HG03460 (cell line): ENCODE measurements at regions not wholly inside any gene's neighbourhood (a gene's known extent, or its start where the extent isn't known, plus 50 kb on each side); places are given as distances from the start of the nearest gene placed in this dataset.
"Not testable (repeated sequence)": the region's sequence is repeated elsewhere in the genome, so short reads cannot be mapped to it uniquely, and the experiment has no call there.

ENCODE experiments used
- ATAC-seq: cut with Tn5 transposase; IDR thresholded peaks from one replicate; pipeline ENCODE4 v1.9.1; 2021; ENCODE audit not compliant: unreplicated experiment

DNA sequence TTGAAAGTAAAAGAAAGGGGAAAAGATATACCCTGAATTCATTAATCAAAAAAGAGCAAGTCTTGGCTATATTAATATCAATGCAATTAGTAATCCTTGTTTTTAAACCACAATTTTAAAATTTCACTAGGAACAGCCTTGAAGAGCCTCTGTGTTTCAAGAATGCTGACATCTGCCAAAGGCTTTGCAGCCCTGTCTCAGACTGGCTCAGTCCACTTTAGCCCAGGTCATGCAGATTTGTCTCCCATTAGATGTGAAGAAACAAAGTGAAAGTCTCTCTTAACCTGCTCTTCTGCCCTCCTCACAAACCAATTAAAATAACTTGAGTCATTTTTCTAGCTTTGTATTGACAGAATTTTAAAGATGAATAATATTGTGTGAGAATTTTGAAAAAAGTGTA is 102.7 kb upstream of the CARMIL1 start:
- no peak for ATAC-seq

DNA sequence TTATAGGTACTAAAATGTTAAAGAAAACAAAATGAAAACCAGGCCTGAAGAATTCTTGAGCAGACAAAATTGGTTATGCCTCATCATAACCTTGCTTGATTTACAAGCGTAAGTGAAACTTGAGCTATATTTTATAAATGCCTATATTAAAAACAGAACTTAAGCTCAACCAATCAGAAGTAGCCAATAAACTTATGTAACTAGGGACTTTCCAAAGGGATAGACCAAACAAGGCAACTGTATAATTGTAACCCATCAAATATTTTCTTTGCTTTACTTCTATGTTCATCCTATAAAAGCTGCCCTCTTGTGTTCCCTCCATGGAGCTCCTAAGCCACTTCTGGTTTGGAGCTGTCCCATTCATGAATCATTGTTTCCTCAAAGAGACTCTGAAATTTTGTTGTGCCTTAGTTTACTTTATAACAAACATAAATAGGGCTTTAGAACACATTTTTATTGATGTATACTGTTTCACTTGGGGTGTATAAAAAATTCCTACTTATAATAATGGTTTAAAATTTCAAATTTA is 101.6 kb upstream of the CARMIL1 start:
- ATAC-seq = no peak

DNA sequence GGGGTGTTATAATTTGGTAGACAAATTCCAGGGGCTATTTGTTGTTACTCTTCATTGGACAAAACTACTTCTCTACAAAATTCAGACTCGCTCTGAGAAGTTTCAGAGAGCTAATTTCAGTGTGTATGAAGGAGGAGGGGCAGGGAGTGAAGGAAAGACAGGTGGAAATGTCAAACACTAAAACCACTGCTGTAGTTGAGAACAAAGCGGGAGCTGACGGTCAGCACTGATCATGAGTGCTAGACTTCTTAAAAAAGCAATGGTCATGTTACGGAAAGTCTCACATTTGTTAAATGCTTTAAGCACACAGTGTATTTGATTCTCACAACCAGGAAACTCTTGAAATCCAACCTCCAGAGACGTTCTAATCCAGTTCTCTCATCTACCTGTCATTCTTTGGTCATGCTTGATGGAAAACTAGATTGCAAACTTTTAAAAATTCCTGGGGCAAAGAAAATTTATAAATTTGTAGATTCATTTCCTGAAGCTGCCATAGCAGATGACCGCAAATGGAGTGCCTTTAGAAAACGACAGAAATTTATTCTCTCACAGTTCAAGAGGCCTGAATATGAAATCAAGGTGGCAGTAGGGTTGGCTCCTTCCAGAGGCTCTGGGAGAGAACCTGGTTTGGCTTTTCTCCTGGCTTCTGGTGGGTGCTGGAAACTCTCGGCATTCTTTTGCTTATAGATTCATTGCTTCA is 100.7 kb upstream of the CARMIL1 start:
- ATAC-seq = no peak

DNA sequence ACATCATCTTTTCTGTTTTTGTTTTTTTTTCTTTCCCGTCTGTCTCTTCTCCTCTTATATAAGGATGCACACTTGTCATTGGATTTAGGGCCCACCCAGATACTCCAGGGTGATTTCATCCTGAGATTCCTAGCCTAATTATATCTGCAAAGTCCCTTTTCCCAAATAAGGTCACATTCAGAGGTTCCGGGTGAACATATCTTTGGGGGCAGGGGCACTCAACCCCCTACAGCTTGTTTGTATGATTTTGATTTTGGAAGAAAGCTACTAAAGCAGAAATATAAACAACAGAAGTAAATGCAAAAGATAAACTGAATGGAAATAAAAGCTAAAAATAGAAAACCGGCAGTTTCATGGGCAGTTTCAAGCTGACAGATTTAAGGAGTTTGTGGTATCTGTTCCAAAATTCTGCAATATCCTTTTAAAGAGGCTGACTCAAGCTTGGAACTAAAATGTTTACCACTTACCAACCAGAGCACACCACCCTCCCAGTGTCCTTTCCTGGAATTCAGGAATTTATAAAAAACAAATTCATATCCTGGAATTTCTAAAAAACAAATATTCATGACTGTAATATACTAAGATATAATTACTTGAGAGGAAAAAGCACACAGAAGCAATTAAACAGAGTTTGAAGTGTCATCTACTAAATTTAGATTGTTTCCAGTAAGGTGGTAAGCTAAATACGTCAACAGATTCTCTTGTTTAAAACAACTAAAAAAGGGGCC is 100.0 kb upstream of the CARMIL1 start:
- ATAC-seq = no peak

DNA sequence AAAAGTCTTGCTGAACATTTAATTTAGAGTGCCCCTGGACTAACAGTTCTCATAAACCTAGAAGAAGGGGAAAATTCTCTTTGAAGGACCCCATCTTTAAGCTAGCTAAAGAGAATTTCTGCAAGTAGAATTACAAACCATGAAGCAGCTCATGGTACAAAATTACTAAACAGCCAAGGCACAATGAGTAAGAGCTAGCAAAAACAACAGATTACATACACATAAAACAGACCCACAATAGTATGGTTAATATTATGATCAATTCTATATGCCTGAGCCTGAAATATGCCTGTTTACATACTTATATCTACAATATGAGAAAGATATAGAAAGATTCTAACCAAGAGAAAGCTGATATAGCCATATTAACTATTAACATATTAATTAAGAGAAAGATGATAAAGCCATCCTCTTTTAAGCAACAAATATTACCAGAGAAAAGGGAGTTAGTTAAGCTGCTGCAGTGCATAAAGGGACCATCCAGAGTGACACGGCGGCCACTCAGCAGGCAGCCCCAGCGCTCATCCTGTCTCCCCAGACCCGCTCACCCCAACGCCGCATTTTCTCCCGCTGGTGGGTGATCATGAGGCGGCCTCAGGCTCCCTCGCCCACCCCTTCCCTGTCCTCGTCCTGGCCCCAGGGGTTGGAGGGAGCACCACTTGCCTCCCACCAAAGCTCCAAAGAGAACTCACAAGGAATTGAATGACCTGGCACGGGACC is 98.4 kb upstream of the CARMIL1 start:
- no peak for ATAC-seq

DNA sequence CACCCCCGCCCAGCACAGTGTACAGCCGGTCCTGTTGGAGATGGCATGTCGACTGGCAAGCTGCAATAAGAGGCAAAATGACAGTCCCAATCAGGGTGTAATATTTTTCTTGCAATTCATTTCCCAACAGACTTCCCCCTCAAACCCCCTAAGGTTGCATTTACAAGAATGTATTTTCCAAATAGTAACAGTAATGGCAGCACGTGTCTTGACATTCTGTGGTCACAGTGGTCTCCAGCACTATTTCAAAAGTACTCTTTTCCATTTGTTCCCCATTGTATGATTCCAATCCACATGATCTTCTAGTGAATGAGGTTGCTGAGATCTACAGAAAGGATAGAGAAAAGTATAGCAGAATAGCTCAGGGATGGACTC is 97.8 kb upstream of the CARMIL1 start:
- no peak for ATAC-seq

DNA sequence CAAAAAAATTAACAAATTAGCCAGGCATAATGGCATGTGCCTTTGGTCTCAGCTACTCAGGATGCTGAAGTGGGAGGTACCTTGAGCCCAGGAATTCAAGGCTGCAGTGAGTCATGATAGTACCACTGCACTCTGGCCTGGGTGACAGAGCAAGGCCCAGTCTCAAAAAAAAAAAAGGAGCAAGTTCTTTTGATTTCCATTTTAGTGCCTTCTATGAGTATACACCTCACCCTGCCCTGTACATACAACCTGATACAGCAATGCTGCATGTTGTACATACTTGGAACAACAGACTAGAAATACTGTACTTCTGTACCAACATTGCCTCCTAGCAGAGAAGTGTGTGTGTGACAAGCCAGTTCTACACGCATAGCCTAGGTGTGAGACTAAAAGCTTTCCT is 97.3 kb upstream of the CARMIL1 start:
- ATAC-seq = no peak

DNA sequence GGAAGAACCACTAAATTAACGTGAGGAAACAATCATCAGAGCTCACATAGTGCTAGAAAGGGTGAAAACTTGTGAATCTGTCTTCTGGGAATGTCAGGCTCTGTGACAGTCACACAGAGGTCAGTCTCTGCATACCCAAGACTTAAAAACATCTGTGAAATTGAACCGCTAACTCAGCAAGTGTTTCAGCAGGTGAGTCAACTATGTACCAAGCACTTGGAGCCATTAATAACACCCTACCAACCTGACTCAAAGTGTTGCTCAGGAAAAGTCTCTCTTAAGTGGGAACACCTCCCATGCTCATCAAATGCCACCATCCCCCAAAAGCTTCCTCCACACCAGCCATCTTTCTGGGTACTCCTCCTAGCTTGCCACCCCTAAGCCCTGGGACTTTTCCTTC is 92.3 kb upstream of the CARMIL1 start:
- no peak for ATAC-seq

DNA sequence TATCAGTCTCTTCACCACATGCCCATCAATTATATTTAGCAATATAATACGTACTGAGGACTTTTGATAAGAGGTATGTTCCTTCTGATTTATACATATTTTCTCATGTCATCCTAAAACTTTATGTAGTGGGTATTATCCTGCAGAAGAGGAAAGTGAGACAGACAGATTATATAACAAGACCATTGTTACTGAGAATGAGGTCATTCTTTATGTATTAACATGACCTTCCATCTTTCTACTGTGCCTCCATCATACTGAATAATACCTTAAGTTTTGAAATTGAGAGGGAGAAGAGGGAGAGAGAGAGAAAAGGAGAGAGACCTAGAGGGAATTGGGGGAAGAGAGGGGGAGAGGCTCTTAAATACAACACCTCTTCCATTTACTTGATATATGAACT is 90.9 kb upstream of the CARMIL1 start:
- ATAC-seq = no peak

DNA sequence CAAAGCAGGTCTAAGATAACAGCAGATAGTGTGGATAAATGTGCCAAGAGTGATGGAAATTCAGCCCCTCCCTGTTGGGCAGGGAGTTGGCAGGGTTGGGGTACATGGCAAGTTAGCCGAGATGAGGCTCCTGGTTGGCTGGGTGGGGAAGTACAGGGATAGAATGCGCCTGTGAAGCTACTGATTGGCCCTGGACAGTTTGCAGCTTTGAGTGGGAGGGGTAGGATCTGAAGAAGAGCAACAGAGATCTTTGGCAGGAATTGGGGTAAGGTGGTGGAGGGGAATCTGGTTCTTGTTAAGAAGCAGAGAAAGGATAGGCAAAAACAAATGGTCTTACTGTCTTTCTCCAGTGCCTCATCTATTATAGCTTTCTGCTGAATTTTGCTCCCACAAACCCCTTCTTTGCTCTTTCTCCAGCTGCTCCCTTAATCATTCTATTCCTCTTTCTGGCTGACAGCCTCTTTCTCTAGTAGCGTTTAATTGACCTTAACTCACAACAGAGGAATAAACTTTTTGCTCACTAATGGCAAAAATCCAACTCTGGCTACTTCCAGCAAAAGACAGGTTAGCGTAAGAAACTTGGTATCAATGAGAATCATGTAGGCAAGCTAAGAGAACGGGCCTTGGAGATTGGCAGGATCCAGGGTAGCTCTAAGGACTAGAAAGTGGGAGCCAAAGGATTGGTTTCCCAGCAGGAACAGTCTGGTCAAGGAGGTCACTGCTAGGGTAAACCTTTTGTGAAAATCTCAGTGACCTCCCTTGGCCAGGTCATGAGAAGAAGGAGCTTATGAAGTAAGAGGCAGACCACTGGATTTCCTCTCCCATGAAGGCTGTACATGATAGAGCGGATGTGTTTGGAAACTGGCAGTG is 86.3 kb upstream of the CARMIL1 start:
- no peak for ATAC-seq

DNA sequence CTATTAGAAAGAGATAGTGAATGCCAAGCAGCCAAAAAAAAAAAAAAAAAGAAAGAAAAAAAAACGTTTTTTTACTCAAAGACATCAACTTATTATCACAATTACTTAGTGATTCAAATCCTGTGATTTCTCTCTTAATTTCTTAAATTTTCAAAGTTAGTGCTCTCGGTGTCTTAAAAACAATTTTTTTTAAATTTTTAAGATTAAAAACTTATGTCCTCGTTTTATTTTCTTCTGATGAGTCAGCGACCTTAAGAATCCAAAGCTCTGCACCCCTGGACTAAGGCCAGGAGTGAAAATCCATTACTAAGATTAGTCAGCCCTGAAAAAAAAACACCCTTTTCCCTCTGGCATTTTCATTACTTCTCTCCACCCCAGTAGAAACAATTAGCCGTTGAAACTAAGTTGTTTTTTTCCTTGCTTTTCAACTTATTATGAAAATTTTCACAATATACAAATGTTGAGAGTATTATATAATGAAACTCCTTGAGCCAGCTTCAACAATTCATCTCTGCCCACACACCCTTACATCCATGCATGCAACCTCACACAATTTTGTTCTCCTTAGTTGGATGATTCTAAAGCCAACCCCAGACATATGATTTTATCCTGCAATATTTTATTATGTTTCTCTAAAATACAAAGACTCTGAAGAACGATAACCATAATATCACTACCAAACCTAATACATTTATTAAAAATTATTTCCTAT is 85.6 kb upstream of the CARMIL1 start:
- no peak for ATAC-seq

DNA sequence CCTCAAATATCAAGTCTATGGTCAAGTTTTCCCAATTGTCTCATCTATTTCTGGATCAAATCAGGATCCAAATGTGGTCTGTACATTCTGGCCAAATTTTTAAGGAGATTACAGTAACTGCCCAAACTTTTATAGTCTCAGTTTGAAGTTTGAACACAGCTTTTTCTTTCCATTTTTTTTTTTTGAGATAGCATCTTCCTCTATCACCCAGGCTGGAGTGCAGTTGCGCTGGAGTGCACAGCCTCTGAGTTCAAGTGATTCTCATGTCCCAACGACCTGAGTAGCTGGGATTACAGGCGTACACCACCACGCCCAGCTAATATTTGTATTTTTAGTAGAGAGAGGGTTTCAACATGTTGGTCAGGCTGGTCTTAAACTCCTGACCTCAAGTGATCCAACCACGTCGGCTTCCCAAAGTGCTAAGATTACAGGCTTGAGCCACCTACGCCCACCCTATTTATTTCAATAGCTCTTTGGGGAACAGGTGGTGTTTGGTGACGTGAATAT is 84.9 kb upstream of the CARMIL1 start:
- ATAC-seq = no peak

DNA sequence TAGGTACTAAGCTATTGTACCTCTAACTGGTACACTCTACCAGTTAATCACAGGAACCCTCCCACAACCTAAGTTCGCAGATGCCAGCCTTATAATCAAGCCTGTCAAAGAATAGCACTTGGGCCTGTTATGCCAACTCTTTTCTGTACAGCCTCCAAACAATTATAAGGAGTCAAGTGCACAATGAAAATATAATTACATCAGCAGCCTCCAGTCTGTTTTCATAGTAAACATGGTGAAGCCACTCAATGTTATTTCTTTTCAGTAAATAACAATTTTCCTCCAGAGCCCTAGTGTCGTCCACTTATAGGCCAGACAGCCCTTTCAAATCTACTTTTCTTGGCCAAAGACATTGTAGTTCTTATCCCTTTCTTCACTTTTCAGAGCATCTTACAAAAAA is 82.7 kb upstream of the CARMIL1 start:
- ATAC-seq = no peak

DNA sequence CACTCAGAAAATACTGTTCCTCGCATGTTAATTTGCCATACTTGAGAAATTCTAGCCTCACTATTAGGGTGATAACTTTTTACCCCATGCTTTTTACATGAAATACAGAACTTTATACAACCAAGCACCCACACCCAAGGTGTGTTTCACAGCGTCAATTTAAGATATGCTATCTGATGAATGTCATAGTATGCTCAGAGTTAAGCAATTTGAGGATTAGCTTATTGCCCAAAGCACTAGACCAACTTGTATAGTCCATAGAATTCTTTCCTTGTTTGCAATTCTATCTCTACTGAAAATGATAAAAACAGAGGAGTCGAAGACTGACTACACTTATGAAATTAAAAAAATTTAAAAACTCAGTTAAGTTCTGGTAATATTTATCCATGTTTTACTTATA is 82.1 kb upstream of the CARMIL1 start:
- no peak for ATAC-seq

DNA sequence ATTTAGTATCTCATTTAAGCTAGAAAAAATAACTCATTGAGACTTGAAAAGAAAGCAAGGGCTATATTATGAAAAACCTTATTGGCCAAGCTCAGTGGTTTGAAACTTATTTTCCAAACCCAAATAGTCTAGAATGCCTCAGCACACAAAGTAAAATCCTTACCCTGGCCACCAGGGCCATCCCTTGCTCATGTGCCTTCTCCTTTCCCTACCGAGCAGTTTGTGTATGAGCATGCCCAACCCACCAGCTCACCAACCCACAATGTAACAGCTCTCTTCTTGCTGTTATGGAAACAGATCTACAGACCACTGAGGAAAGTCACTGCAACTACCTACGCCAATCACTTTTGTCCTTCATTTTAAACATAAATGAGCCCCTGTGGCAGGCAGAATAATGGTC is 79.6 kb upstream of the CARMIL1 start:
- ATAC-seq = no peak

DNA sequence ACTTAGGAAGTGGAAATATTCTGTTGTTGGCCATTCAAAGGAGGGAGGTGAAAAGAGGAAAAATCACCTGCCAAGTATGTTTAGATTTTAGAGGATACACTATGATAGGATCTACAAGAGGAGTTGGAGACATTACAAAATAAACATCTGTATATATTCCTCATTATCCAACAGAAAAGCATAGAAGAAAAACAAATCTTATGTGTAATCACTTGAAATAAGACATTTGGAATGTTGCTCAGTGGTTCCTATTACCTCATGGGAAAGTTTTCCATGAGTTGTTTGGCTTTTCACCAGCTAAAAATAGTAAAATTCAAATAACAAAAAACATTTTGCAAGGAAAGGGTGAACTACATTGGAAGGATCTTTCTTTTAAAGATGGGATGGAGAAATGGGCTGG is 76.7 kb upstream of the CARMIL1 start:
- no peak for ATAC-seq

DNA sequence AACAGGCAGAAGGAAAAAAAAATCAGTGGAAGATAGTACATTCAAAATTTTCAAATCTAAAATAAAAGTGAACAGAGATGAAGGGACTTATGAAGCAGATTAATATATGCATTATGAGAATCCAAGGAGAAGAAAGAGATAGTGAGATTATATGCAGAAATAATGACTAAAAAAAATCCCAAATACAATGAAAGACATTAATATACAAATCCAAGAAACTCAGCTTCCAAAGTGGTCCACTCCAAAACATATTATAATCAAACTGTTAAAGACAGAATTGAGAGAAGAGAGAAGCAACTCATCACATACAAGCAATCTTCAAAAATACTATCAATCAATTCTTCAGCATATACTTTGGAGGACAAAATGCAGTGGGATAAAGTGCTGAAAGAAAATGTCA is 73.5 kb upstream of the CARMIL1 start:
- no peak for ATAC-seq

DNA sequence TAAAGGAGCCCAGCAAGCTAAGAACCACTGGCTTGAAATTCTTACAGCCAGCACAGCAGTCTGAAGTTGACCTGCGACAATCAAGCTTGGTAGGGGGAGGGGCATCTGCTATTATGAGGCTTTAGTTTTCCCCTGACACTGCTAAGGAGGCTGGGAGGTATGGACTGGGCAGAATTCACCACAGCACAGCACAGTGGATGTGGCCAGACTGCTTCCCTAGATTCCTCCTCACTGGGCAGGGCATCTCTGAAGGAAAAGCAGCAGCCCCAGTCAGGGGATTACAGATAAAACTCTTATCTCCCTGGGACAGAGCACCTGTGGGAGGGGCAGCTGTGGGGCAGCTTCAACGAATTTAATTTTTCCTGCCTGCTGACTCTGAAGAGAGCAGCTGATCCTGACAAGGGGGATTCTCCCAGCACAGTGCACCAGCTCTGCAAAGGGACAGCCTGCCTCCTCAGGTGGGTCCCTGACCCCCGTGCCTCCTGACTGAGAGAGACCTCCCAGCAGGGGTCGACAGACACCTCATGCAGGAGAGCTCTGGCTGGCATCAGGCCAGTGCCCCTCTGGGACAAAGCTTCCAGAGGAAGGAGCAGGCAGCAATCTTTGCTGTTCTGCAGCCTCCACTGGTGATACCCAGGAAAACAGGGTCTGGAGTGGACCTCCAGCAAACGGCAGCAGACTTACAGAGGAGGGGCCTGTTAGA is 71.6 kb upstream of the CARMIL1 start:
- ATAC-seq = not testable (repeated sequence)

DNA sequence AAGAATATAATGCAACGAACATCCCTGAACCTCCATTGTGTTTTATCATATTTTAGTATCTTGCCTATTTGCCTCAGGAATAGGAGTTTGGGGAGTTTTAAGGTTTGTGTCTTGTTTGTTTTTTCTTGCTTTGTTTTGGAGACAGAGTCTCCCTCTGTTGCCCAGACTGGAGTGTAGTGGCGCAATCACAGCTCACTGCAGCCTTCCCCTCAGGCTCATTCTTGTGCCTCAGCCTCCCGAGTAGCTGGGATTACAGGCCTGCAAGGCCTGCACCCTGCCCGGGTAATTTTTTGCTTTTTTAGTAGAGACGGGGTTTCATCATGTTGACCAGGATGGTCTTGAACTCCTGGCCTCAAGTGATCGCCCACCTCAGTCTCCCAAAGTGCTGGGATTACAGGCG is 63.3 kb upstream of the CARMIL1 start:
- no peak for ATAC-seq

DNA sequence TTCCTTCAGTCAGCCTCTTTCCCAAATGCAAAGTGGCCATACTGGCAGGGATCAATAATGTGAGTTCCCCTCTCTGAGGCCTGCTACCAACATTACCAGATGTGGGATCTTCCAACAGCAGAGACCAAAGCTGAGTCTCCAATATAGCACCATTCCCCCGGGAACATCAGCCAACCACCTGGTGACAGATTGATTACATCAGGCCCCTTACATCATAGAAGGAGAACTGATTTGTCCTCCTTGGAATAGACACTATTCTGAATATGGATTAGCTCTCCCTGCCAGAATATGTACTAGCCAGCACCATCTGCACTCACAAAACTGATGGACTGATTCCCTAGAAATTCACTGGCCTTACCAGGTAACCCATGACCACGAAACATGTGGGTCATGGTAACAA is 61.9 kb upstream of the CARMIL1 start:
- ATAC-seq = no peak
